ENCODE measurements at regions not wholly inside any gene's neighbourhood (a gene's known extent, or its start where the extent isn't known, plus 50 kb on each side); places are given as distances from the start of the nearest gene placed in this dataset.

DNA sequence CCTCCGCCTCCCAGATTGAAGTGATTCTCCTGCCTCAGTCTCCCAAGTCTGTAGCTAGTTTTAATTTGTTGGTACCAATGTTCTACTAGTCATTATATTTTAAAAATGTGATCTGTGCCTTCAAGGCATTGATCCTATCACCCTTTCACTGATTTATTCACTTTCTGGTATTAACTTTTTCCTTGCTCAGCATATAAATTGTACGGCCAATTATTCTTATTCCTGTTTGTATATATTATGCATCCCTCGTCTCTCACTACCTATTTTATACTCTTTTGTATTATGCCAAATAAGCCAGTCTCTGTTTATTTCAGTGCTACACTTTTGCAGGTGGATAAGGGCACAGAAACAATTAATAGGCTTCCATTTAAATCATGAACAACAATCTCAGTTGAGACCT lies 620.2 kb upstream of the BCHE start:
- no peak for DNase-seq (ENCODE audit: low spot score)
- ChIA-PET CTCF (ENCODE audit: low intra/inter-chr PET ratio, low total read pairs) (no interaction called here), POLR2A (no interaction called here)
- BruUV-seq (replicated peaks) = no TSS peak
- no peak for ATAC-seq
- no peaks in the 10 kb centered on the region for H3K36me3 ChIP-seq (replicated peaks in 1 of 2; ENCODE audit: control insufficient read depth in 1 of 2, insufficient read depth in 2 of 2, low read length in 2 of 2)
- FAIRE-seq = no peak
- H3K9ac ChIP-seq (ENCODE audit: insufficient read depth, low read depth, low read length) = no peak overlapping the region
- no peaks in the 10 kb centered on the region for H3K79me2 ChIP-seq (ENCODE audit: insufficient read depth, low read length)
- no peak overlapping the region for H3K4me2 ChIP-seq (ENCODE audit: low read depth, low read length)
- intact Hi-C loops (cut with micrococcal nuclease; ENCODE audit: unreplicated experiment) (no loop called here), in situ Hi-C loops (cut with HindIII; ENCODE audit: extremely low pct_ligation_motif_present, low pct_unique_long_range_greater_than_20kb) (no loop called here)
- H2AFZ ChIP-seq (ENCODE audit: low read length) = no peak overlapping the region
- no peak overlapping the region for H3K27ac ChIP-seq (ENCODE audit: extremely low read length, insufficient read depth, low read length)
- peaks cover 13% of the 10 kb centered on the region for H3K4me1 ChIP-seq (ENCODE audit: insufficient read depth, low read length)
- peak; percentile 53; the same call in 1 of the 2 replicates for TF ChIP-seq MAFF (IDR thresholded peaks at IDR 0.05; ENCODE audit: low read depth, low read length)
- no peak for TF ChIP-seq SMYD3 (CRISPR knock-in tag; IDR thresholded peaks at IDR 0.05)
- TF ChIP-seq ZNF354B (CRISPR knock-in tag; IDR thresholded peaks at IDR 0.05) = no peak
- peak in 1 of 2 experiments; percentile 58; a peak in 2 of 4 replicates for TF ChIP-seq MAFK (conservative IDR thresholded peaks at IDR 0.05 in 1 of 2, IDR thresholded peaks at IDR 0.05 in 1 of 2; ENCODE audit: low read length in 2 of 2)
- 66% methylated on average over 3 of the region's 3 CpGs for WGBS (ENCODE audit: low lambda C conversion rate)
- no peaks in the 10 kb centered on the region for H4K20me1 ChIP-seq (ENCODE audit: insufficient read depth, low read length)
- H3K4me3 ChIP-seq (replicated peaks in 1 of 3; ENCODE audit: insufficient read depth in 1 of 3, low read depth in 2 of 3, low read length in 3 of 3) = no peak overlapping the region
- H3K27me3 ChIP-seq (ENCODE audit: control insufficient read depth in 1 of 2, insufficient read depth in 2 of 2, low read length in 2 of 2) = no peaks in the 10 kb centered on the region
- H3K9me3 ChIP-seq (ENCODE audit: low read length) = no peaks in the 10 kb centered on the region

DNA sequence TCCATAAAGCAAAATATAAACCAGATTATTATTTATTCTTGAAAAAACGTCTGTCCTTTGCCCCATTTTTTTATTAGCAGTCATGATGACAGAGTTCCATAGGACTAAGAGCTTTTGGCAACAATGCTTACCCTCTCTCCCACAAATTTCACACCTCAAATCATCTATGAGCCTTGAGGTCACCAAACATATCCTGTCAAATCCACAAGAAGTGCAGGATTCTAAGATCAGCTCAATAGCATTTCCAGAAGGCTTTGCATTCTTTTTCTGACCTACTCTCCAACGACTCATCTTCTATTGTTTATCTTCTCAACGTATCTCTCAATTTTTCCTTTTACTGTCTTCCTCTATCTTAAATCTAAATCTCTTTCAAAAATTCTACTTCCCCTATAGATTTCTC lies 619.1 kb upstream of the BCHE start:
- ChIA-PET POLR2A (no interaction called here), CTCF (ENCODE audit: low intra/inter-chr PET ratio, low total read pairs) (no interaction called here)
- no peak overlapping the region for H3K4me2 ChIP-seq (ENCODE audit: low read depth, low read length)
- peaks cover 13% of the 10 kb centered on the region for H3K4me1 ChIP-seq (ENCODE audit: insufficient read depth, low read length)
- H3K4me3 ChIP-seq (replicated peaks in 1 of 3; ENCODE audit: insufficient read depth in 1 of 3, low read depth in 2 of 3, low read length in 3 of 3) = no peak overlapping the region
- H3K27me3 ChIP-seq (ENCODE audit: control insufficient read depth in 1 of 2, insufficient read depth in 2 of 2, low read length in 2 of 2) = no peaks in the 10 kb centered on the region
- no peak for ATAC-seq
- no peak for FAIRE-seq
- BruUV-seq (replicated peaks) = no TSS peak
- intact Hi-C loops (cut with micrococcal nuclease; ENCODE audit: unreplicated experiment) (no loop called here), in situ Hi-C loops (cut with HindIII; ENCODE audit: extremely low pct_ligation_motif_present, low pct_unique_long_range_greater_than_20kb) (no loop called here)
- no peak overlapping the region for H3K9ac ChIP-seq (ENCODE audit: insufficient read depth, low read depth, low read length)
- no peaks in the 10 kb centered on the region for H3K9me3 ChIP-seq (ENCODE audit: low read length)
- no peak overlapping the region for H2AFZ ChIP-seq (ENCODE audit: low read length)
- H3K36me3 ChIP-seq (replicated peaks in 1 of 2; ENCODE audit: control insufficient read depth in 1 of 2, insufficient read depth in 2 of 2, low read length in 2 of 2) = no peaks in the 10 kb centered on the region
- no peak overlapping the region for H3K27ac ChIP-seq (ENCODE audit: extremely low read length, insufficient read depth, low read length)
- no peaks in the 10 kb centered on the region for H3K79me2 ChIP-seq (ENCODE audit: insufficient read depth, low read length)
- DNase-seq (ENCODE audit: low spot score) = no peak
- 14% methylated on average over 3 of the region's 3 CpGs for WGBS (ENCODE audit: low lambda C conversion rate)
- no peaks in the 10 kb centered on the region for H4K20me1 ChIP-seq (ENCODE audit: insufficient read depth, low read length)
- TF ChIP-seq, protein P1, sequence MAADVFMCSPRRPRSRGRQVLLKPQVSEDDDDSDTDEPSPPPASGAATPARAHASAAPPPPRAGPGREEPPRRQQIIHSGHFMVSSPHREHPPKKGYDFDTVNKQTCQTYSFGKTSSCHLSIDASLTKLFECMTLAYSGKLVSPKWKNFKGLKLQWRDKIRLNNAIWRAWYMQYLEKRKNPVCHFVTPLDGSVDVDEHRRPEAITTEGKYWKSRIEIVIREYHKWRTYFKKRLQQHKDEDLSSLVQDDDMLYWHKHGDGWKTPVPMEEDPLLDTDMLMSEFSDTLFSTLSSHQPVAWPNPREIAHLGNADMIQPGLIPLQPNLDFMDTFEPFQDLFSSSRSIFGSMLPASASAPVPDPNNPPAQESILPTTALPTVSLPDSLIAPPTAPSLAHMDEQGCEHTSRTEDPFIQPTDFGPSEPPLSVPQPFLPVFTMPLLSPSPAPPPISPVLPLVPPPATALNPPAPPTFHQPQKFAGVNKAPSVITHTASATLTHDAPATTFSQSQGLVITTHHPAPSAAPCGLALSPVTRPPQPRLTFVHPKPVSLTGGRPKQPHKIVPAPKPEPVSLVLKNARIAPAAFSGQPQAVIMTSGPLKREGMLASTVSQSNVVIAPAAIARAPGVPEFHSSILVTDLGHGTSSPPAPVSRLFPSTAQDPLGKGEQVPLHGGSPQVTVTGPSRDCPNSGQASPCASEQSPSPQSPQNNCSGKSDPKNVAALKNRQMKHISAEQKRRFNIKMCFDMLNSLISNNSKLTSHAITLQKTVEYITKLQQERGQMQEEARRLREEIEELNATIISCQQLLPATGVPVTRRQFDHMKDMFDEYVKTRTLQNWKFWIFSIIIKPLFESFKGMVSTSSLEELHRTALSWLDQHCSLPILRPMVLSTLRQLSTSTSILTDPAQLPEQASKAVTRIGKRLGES (CRISPR knock-in tag; IDR thresholded peaks at IDR 0.05; ENCODE audit: borderline replicate concordance) = no peak
- TF ChIP-seq HDAC1 (CRISPR knock-in tag; IDR thresholded peaks at IDR 0.05) = no peak
- no peak for TF ChIP-seq TCF7 (IDR thresholded peaks at IDR 0.05; ENCODE audit: low read depth)
- TF ChIP-seq, protein P2, sequence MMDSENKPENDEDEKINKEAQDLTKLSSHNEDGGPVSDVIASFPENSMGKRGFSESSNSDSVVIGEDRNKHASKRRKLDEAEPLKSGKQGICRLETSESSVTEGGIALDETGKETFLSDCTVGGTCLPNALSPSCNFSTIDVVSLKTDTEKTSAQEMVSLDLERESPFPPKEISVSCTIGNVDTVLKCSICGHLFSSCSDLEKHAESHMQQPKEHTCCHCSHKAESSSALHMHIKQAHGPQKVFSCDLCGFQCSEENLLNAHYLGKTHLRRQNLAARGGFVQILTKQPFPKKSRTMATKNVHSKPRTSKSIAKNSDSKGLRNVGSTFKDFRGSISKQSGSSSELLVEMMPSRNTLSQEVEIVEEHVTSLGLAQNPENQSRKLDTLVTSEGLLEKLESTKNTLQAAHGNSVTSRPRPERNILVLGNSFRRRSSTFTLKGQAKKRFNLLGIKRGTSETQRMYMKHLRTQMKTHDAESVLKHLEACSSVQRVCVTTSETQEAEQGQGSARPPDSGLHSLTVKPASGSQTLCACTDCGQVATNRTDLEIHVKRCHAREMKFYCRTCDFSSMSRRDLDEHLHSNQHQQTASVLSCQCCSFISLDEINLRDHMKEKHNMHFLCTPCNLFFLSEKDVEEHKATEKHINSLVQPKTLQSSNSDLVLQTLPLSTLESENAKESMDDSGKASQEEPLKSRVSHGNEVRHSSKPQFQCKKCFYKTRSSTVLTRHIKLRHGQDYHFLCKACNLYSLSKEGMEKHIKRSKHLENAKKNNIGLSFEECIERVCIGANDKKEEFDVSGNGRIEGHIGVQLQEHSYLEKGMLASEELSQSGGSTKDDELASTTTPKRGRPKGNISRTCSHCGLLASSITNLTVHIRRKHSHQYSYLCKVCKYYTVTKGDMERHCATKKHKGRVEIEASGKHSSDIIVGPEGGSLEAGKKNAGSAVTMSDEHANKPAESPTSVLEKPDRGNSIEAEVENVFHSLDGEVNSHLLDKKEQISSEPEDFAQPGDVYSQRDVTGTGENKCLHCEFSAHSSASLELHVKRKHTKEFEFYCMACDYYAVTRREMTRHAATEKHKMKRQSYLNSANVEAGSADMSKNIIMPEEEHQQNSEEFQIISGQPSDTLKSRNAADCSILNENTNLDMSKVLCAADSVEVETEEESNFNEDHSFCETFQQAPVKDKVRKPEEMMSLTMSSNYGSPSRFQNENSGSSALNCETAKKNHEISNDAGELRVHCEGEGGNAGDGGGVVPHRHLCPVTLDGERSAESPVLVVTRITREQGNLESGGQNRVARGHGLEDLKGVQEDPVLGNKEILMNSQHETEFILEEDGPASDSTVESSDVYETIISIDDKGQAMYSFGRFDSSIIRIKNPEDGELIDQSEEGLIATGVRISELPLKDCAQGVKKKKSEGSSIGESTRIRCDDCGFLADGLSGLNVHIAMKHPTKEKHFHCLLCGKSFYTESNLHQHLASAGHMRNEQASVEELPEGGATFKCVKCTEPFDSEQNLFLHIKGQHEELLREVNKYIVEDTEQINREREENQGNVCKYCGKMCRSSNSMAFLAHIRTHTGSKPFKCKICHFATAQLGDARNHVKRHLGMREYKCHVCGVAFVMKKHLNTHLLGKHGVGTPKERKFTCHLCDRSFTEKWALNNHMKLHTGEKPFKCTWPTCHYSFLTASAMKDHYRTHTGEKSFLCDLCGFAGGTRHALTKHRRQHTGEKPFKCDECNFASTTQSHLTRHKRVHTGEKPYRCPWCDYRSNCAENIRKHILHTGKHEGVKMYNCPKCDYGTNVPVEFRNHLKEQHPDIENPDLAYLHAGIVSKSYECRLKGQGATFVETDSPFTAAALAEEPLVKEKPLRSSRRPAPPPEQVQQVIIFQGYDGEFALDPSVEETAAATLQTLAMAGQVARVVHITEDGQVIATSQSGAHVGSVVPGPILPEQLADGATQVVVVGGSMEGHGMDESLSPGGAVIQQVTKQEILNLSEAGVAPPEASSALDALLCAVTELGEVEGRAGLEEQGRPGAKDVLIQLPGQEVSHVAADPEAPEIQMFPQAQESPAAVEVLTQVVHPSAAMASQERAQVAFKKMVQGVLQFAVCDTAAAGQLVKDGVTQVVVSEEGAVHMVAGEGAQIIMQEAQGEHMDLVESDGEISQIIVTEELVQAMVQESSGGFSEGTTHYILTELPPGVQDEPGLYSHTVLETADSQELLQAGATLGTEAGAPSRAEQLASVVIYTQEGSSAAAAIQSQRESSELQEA (CRISPR knock-in tag; IDR thresholded peaks at IDR 0.05; ENCODE audit: not compliant biosample characterization) = no peak
- TF ChIP-seq ZNF572 (CRISPR knock-in tag; IDR thresholded peaks at IDR 0.05) = no peak

Data from HepG2 (cell line).